ENCODE measurements at regions not wholly inside any gene's neighbourhood (a gene's known extent, or its start where the extent isn't known, plus 50 kb on each side); places are given as distances from the start of the nearest gene placed in this dataset.

- H3K27me3 ChIP-seq (replicated peaks), result no peaks in the 10 kb centered on the region
- no peaks in the 10 kb centered on the region for H3K4me1 ChIP-seq (replicated peaks)
- H3K9me3 ChIP-seq (replicated peaks), result no peaks in the 10 kb centered on the region
- H3K27ac ChIP-seq, result no peak overlapping the region
- H3K4me3 ChIP-seq, result no peak overlapping the region
- DNase-seq (ENCODE audit: low read depth in 1 of 2, low spot score in 2 of 2), result no peak
- H3K36me3 ChIP-seq, result no peaks in the 10 kb centered on the region
Observed at GRCh38 chr2:67075056-67075455, 322.1 kb upstream of the ETAA1 start.

- Histone ChIP-seq H3K27me3 (replicated peaks) (no peaks in the 10 kb centered on the region), H3K9me3 (replicated peaks) (0 out of 2 replicates have a peak, but pooled peaks cover 3% of the 10 kb centered on the region), H3K4me3 (no peak overlapping the region), H3K36me3 (no peaks in the 10 kb centered on the region), H3K27ac (no peak overlapping the region), H3K4me1 (replicated peaks) (no peaks in the 10 kb centered on the region)
- no peak for DNase-seq (ENCODE audit: low read depth in 1 of 2, low spot score in 2 of 2)
Observed at GRCh38 chr2:67075530-67076238, 321.4 kb upstream of the ETAA1 start.

GRCh38 chr2:67076239-67076624, 320.9 kb upstream of the ETAA1 start:
- Histone ChIP-seq H3K4me1 (replicated peaks) (no peaks in the 10 kb centered on the region), H3K36me3 (no peaks in the 10 kb centered on the region), H3K4me3 (no peak overlapping the region)

GRCh38 chr2:67079729-67080128, 317.4 kb upstream of the ETAA1 start:
- H3K4me3 ChIP-seq, result no peak overlapping the region
- H3K27ac ChIP-seq, result no peak overlapping the region
- no peaks in the 10 kb centered on the region for H3K4me1 ChIP-seq (replicated peaks)
- H3K9me3 ChIP-seq (replicated peaks), result 0 out of 2 replicates have a peak, but pooled peaks cover 3% of the 10 kb centered on the region
- no peaks in the 10 kb centered on the region for H3K27me3 ChIP-seq (replicated peaks)
- H3K36me3 ChIP-seq, result no peaks in the 10 kb centered on the region
- no peak for DNase-seq (ENCODE audit: low read depth in 1 of 2, low spot score in 2 of 2)

More at GRCh38 chr2:67076239-67076624, 320.9 kb upstream of the ETAA1 start:
- DNase-seq (ENCODE audit: low read depth in 1 of 2, low spot score in 2 of 2), result no peak
- Histone ChIP-seq H3K27me3 (replicated peaks) (no peaks in the 10 kb centered on the region), H3K27ac (no peak overlapping the region), H3K9me3 (replicated peaks) (0 out of 2 replicates have a peak, but pooled peaks cover 3% of the 10 kb centered on the region)

GRCh38 chr2:67082813-67083212, 314.3 kb upstream of the ETAA1 start:
- 0 out of 2 replicates have a peak, but pooled peaks cover 3% of the 10 kb centered on the region for H3K9me3 ChIP-seq (replicated peaks)
- no peak for DNase-seq (ENCODE audit: low read depth in 1 of 2, low spot score in 2 of 2)
- H3K27ac ChIP-seq, result no peak overlapping the region
- no peaks in the 10 kb centered on the region for H3K4me1 ChIP-seq (replicated peaks)
- H3K4me3 ChIP-seq, result no peak overlapping the region
- H3K27me3 ChIP-seq (replicated peaks), result no peaks in the 10 kb centered on the region
- no peaks in the 10 kb centered on the region for H3K36me3 ChIP-seq

- Histone ChIP-seq H3K27me3 (replicated peaks) (no peaks in the 10 kb centered on the region), H3K27ac (no peak overlapping the region), H3K4me3 (no peak overlapping the region), H3K9me3 (replicated peaks) (0 out of 2 replicates have a peak, but pooled peaks cover 3% of the 10 kb centered on the region), H3K4me1 (replicated peaks) (no peaks in the 10 kb centered on the region), H3K36me3 (no peaks in the 10 kb centered on the region)
- no peak for DNase-seq (ENCODE audit: low read depth in 1 of 2, low spot score in 2 of 2)
Observed at GRCh38 chr2:67083951-67084350, 313.2 kb upstream of the ETAA1 start.

GRCh38 chr2:67085146-67085545, 312.0 kb upstream of the ETAA1 start:
- no peaks in the 10 kb centered on the region for H3K4me1 ChIP-seq (replicated peaks)
- DNase-seq (ENCODE audit: low read depth in 1 of 2, low spot score in 2 of 2), result no peak
- H3K36me3 ChIP-seq, result no peaks in the 10 kb centered on the region
- H3K4me3 ChIP-seq, result no peak overlapping the region
- H3K27me3 ChIP-seq (replicated peaks), result no peaks in the 10 kb centered on the region
- 0 out of 2 replicates have a peak, but pooled peaks cover 3% of the 10 kb centered on the region for H3K9me3 ChIP-seq (replicated peaks)
- H3K27ac ChIP-seq, result no peak overlapping the region

GRCh38 chr2:67091681-67092080, 305.5 kb upstream of the ETAA1 start:
- H3K27ac ChIP-seq, result no peak overlapping the region

GRCh38 chr2:67095121-67095520, 302.0 kb upstream of the ETAA1 start:
- H3K27me3 ChIP-seq (replicated peaks), result no peaks in the 10 kb centered on the region
- H3K36me3 ChIP-seq, result no peaks in the 10 kb centered on the region
- no peaks in the 10 kb centered on the region for H3K4me1 ChIP-seq (replicated peaks)
- no peak overlapping the region for H3K27ac ChIP-seq
- no peak for DNase-seq (ENCODE audit: low read depth in 1 of 2, low spot score in 2 of 2)
- no peak overlapping the region for H3K4me3 ChIP-seq
- H3K9me3 ChIP-seq (replicated peaks), result no peaks in the 10 kb centered on the region

More at GRCh38 chr2:67091681-67092080, 305.5 kb upstream of the ETAA1 start:
- Histone ChIP-seq H3K4me1 (replicated peaks) (no peaks in the 10 kb centered on the region), H3K36me3 (no peaks in the 10 kb centered on the region), H3K4me3 (no peak overlapping the region), H3K9me3 (replicated peaks) (no peaks in the 10 kb centered on the region), H3K27me3 (replicated peaks) (no peaks in the 10 kb centered on the region)
- no peak for DNase-seq (ENCODE audit: low read depth in 1 of 2, low spot score in 2 of 2)

GRCh38 chr2:67096886-67097285, 300.2 kb upstream of the ETAA1 start:
- Histone ChIP-seq H3K27me3 (replicated peaks) (no peaks in the 10 kb centered on the region), H3K9me3 (replicated peaks) (no peaks in the 10 kb centered on the region), H3K4me1 (replicated peaks) (no peaks in the 10 kb centered on the region), H3K4me3 (no peak overlapping the region), H3K27ac (no peak overlapping the region), H3K36me3 (no peaks in the 10 kb centered on the region)
- DNase-seq (ENCODE audit: low read depth in 1 of 2, low spot score in 2 of 2), result no peak

GRCh38 chr2:67103157-67103556, 294.0 kb upstream of the ETAA1 start:
- Histone ChIP-seq H3K36me3 (no peaks in the 10 kb centered on the region), H3K27me3 (replicated peaks) (no peaks in the 10 kb centered on the region; the same call in 1 of the 2 replicates), H3K9me3 (replicated peaks) (no peaks in the 10 kb centered on the region; the same call in 1 of the 2 replicates), H3K27ac (no peak overlapping the region), H3K4me3 (no peak overlapping the region), H3K4me1 (replicated peaks) (no peaks in the 10 kb centered on the region)
- no peak for DNase-seq (ENCODE audit: low read depth in 1 of 2, low spot score in 2 of 2)

GRCh38 chr2:67108231-67108630, 288.9 kb upstream of the ETAA1 start:
- H3K36me3 ChIP-seq, result no peaks in the 10 kb centered on the region
- H3K27ac ChIP-seq, result no peak overlapping the region
- no peak for DNase-seq (ENCODE audit: low read depth in 1 of 2, low spot score in 2 of 2)
- no peaks in the 10 kb centered on the region; the same call in 1 of the 2 replicates for H3K27me3 ChIP-seq (replicated peaks)
- no peak overlapping the region for H3K4me3 ChIP-seq
- H3K9me3 ChIP-seq (replicated peaks), result no peaks in the 10 kb centered on the region; the same call in 1 of the 2 replicates
- H3K4me1 ChIP-seq (replicated peaks), result no peaks in the 10 kb centered on the region

GRCh38 chr2:67124531-67124930, 272.6 kb upstream of the ETAA1 start:
- no peak overlapping the region for H3K4me3 ChIP-seq
- no peaks in the 10 kb centered on the region for H3K4me1 ChIP-seq (replicated peaks)
- no peaks in the 10 kb centered on the region for H3K27me3 ChIP-seq (replicated peaks)
- no peak for DNase-seq (ENCODE audit: low read depth in 1 of 2, low spot score in 2 of 2)
- no peaks in the 10 kb centered on the region for H3K36me3 ChIP-seq
- H3K27ac ChIP-seq, result no peak overlapping the region
- H3K9me3 ChIP-seq (replicated peaks), result no peaks in the 10 kb centered on the region

- Histone ChIP-seq H3K36me3 (no peaks in the 10 kb centered on the region), H3K4me3 (no peak overlapping the region), H3K4me1 (replicated peaks) (no peaks in the 10 kb centered on the region), H3K9me3 (replicated peaks) (no peaks in the 10 kb centered on the region), H3K27me3 (replicated peaks) (no peaks in the 10 kb centered on the region), H3K27ac (no peak overlapping the region)
- no peak for DNase-seq (ENCODE audit: low read depth in 1 of 2, low spot score in 2 of 2)
Observed at GRCh38 chr2:67130531-67131256, 266.4 kb upstream of the ETAA1 start.
